SKM-1 treated with dmso at 0.1 percent for 144 hours (cell line): ENCODE measurements at regions not wholly inside any gene's neighbourhood (a gene's known extent, or its start where the extent isn't known, plus 50 kb on each side); places are given as distances from the start of the nearest gene placed in this dataset.
A peak's percentile ranks its signal among the peaks of the same experiment; 100 is the strongest.
"Not testable (repeated sequence)": the region's sequence is repeated elsewhere in the genome, so short reads cannot be mapped to it uniquely, and the experiment has no call there.

Source experiments
- DNase-seq: peaks from one replicate; lab custom pipeline; 2025; ENCODE audit not compliant: unreplicated experiment; lab: John Stamatoyannopoulos, UW

- no peak for DNase-seq
Observed at GRCh38 chrX:140165849-140166248, 200.5 kb upstream of the CXorf66 start.

DNA sequence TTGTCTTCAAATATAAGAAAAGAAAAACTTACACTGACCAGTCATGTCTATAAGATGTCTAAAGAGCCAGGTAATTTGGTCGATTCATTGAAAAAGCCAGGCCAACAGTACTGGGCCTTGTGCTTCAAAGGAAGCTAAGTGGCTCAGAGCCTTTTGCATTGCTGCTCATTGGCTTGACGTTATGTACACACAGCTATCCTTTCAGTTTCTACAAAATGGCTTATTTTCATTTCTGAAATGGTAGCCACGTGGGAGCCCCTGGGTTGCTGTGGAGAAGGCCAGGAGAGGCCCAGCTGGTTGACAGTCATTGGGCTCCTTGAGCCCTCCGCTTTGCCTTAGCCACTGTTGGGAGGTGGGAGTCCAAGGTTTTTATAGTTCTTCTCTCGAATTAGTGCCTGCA is 199.1 kb upstream of the CXorf66 start:
- DNase-seq: no peak

- DNase-seq: no peak
Observed at GRCh38 chrX:140163371-140164159, 198.2 kb upstream of the CXorf66 start.

DNA sequence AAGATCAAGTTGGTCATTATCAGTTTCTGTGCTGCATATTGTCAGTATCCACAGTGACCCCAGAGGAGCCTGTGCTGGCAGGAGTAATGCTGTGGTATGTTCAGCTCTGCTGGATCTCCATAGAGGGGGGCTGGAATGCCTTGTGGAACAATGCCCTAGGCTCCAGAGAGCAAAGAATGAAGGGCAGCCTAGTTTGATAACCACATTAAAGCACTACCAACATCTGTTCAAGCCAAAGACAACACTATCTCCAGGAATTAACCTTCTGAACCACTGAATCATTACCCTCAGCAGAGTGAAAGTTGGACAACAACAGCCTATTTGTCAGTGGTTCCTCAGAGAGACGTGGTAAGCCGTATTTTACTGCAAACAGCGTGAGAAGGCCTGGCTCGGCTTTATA is 192.3 kb upstream of the CXorf66 start:
- no peak for DNase-seq

GRCh38 chrX:140157143-140157542 is 191.8 kb upstream of the CXorf66 start:
- no peak for DNase-seq

GRCh38 chrX:140151316-140151715 is 186.0 kb upstream of the CXorf66 start:
- no peak for DNase-seq

DNA sequence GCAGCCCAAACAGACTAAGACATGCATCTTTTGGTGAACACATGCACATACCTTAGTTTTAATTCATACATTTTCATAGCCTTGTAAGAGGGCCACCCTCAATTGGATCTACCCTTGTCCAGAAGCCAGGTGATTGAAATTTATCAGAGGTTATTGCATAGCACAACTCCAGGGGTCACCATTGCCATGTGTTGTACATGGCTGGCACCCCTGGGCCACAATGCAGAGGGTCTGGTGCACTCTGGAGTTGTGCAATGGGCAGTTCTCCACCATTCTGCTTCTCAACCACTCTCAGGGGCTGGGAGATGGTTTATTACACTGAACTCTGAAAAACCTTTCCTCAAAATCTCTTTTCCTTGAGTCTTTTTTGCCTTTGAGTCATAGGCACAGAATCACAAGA is 184.4 kb upstream of the CXorf66 start:
- no peak for DNase-seq

- peak; percentile 4 for DNase-seq
Observed at GRCh38 chrX:140141444-140142029, 176.2 kb upstream of the CXorf66 start.

DNA sequence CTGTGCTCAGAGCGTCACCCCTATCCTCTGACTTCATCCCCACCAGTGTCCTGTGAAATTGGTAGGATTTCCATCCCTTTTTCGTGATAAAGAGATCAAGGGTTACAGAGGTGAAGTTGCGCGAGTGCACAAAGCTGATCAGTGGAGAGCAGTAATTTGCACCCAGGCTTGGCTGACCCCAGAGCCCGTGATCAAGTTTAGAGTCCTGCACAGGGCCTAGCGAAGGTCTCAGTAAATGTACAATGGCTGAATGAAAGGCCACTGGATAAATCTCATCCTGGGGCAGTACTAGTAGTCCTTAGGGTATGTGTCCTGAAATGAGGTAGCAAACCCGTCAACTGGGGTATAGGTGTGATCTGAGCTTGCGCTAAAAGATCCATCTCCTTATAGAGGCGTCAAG is 173.2 kb upstream of the CXorf66 start:
- not testable (repeated sequence) for DNase-seq

DNA sequence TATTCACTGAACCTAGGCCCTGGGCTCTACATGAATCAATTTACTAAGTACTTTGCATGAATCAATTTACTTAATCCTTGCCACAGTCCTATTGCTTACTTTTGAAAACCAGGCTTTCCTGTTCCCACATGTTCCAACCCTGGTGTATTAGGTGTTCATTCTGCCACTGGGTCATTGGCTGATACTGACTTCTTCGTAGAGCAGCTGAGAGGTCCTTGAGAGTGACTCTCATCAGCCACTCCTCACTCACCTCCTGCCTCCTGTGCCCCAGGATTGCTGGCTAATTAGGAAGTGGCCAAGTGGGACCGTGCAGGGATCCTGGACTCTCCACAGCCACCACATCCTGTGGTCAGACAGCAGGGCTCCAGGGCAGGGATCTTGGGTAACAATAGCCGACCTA is 172.7 kb upstream of the CXorf66 start:
- not testable (repeated sequence) for DNase-seq

DNA sequence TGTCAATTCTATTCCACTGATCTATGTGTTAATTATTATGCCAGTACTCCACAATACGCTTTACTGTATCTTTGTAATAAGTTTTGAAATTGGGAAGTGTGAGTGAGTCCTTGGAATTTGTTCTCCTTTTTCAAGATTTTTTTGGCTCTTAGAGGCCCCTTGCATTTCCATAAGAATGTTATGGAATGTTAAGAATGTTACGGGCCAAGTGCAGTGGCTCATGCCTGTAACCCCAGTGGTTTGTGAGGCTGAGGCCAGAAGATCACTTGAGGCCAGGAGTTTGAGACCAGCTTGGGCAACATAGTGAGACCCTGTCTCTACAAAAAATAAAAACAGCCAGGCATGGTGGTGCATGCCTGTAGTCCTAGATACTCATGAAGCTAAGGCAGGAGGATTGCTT is 167.6 kb upstream of the CXorf66 start:
- DNase-seq: no peak

GRCh38 chrX:140123446-140123845 is 158.1 kb upstream of the CXorf66 start:
- no peak for DNase-seq

- not testable (repeated sequence) for DNase-seq
Observed at GRCh38 chrX:140114059-140114458, 148.7 kb upstream of the CXorf66 start.

GRCh38 chrX:140110081-140110650 is 144.8 kb upstream of the CXorf66 start:
- DNase-seq: no peak

DNA sequence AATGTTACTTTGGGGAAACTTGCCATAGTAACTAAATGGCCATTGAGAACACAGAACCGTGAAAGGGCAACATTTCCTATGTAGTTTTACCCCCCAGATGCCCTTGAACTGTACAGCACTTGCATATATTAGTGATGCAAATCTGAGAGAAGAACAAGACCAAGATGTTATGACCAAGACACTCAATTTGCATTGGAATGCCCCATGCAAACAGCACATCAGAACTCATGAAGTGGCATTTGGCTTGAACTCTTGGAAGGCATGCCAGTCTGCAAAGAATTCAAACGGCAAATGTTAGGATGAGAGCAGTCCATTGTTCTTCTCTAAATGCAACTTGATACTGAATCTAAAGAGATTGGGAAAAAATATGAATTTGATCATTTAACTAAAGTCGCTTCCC is 139.4 kb upstream of the CXorf66 start:
- DNase-seq: no peak

DNA sequence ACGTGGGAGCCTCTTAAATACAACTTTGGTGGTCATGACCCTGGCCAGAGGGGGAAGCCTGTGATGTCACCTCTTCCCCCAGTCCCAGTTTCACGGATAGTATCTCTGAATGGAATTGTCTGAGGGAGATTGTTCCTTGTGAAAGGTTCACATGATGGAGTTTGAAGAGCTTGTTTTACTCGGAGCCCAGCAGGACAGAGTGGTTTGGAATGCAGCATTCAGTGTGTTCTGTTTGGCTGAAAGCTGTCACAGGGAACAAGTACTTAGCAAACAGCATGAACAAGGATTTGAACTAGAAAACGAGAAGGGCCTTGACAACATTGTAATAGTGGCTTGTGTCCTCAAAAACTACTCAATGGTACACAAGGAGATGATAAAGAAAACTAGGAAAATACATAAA is 133.9 kb upstream of the CXorf66 start:
- no peak for DNase-seq

GRCh38 chrX:140092121-140092520 is 126.8 kb upstream of the CXorf66 start:
- DNase-seq: no peak

- DNase-seq: peak; percentile 7
Observed at GRCh38 chrX:140091125-140091886, 126.0 kb upstream of the CXorf66 start.

DNA sequence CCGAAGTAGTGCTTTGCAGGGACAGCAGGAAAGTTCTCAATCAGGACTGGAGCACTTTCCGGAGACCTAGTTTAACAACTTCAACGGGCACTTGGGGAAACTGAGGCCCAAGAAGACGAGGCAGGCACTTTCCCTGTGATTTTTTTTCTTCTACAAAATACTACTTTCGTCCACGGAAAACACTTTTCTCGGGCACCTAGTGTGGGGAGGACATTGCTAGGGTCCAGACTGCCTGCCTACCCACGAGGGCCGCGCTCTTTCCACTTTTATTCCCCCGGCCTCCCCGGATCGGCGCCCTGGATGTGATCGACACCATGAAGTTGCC is 125.4 kb upstream of the CXorf66 start:
- no peak for DNase-seq

- DNase-seq: no peak
Observed at GRCh38 chrX:140088438-140088837, 123.1 kb upstream of the CXorf66 start.

- no peak for DNase-seq
Observed at GRCh38 chrX:140087875-140088274, 122.6 kb upstream of the CXorf66 start.

GRCh38 chrX:140086691-140087090 is 121.4 kb upstream of the CXorf66 start:
- DNase-seq: no peak
